ENCODE measurements at regions not wholly inside any gene's neighbourhood (a gene's known extent, or its start where the extent isn't known, plus 50 kb on each side); places are given as distances from the start of the nearest gene placed in this dataset.

- no peak for DNase-seq
Observed at GRCh38 chr5:33303579-33304095, 137.1 kb upstream of the TARS1 start.

- DNase-seq, result no peak
Observed at GRCh38 chr5:33304601-33305000, 136.2 kb upstream of the TARS1 start.

- no peak for DNase-seq
Observed at GRCh38 chr5:33305572-33305971, 135.2 kb upstream of the TARS1 start.

GRCh38 chr5:33306758-33307157 is 134.0 kb upstream of the TARS1 start:
- no peak for DNase-seq

GRCh38 chr5:33308586-33308985 is 132.2 kb upstream of the TARS1 start:
- no peak for DNase-seq

GRCh38 chr5:33309068-33309467 is 131.7 kb upstream of the TARS1 start:
- no peak for DNase-seq

- no peak for DNase-seq
Observed at GRCh38 chr5:33309536-33310345, 131.0 kb upstream of the TARS1 start.

- no peak for DNase-seq
Observed at GRCh38 chr5:33310451-33310850, 130.3 kb upstream of the TARS1 start.

GRCh38 chr5:33311893-33312292 is 128.9 kb upstream of the TARS1 start:
- DNase-seq, result no peak

GRCh38 chr5:33312571-33313549 is 127.9 kb upstream of the TARS1 start:
- DNase-seq, result no peak

GRCh38 chr5:33315189-33315588 is 125.6 kb upstream of the TARS1 start:
- no peak for DNase-seq

GRCh38 chr5:33316773-33317172 is 124.0 kb upstream of the TARS1 start:
- no peak for DNase-seq

- DNase-seq, result no peak
Observed at GRCh38 chr5:33317271-33317670, 123.5 kb upstream of the TARS1 start.

- DNase-seq, result no peak
Observed at GRCh38 chr5:33319151-33319550, 121.6 kb upstream of the TARS1 start.

GRCh38 chr5:33319841-33320240 is 120.9 kb upstream of the TARS1 start:
- no peak for DNase-seq

- no peak for DNase-seq
Observed at GRCh38 chr5:33321026-33321425, 119.7 kb upstream of the TARS1 start.

- DNase-seq, result no peak
Observed at GRCh38 chr5:33322632-33323031, 118.1 kb upstream of the TARS1 start.

- no peak for DNase-seq
Observed at GRCh38 chr5:33324667-33325307, 116.0 kb upstream of the TARS1 start.

- DNase-seq, result no peak
Observed at GRCh38 chr5:33328818-33329217, 111.9 kb upstream of the TARS1 start.

GRCh38 chr5:33329891-33330290 is 110.9 kb upstream of the TARS1 start:
- DNase-seq, result no peak

- DNase-seq, result no peak
Observed at GRCh38 chr5:33330426-33330825, 110.3 kb upstream of the TARS1 start.

- no peak for DNase-seq
Observed at GRCh38 chr5:33330992-33331391, 109.8 kb upstream of the TARS1 start.

GRCh38 chr5:33332804-33333203 is 108.0 kb upstream of the TARS1 start:
- DNase-seq, result no peak
